Adipocyte (in vitro differentiated cells): ENCODE measurements at regions not wholly inside any gene's neighbourhood (a gene's known extent, or its start where the extent isn't known, plus 50 kb on each side); places are given as distances from the start of the nearest gene placed in this dataset.
"Not testable (repeated sequence)": the region's sequence is repeated elsewhere in the genome, so short reads cannot be mapped to it uniquely, and the experiment has no call there.

Experiments
- DNase-seq: peaks from one replicate; pipeline ENCODE4 v3.0.0-alpha.2; 2015; ENCODE audit warnings: low read depth
- H3K27me3 ChIP-seq: replicated peaks from 2 replicates; pipeline ENCODE4 v1.7.0; 2013; ENCODE audit warnings: mild to moderate bottlenecking, low read length, moderate library complexity; ENCODE audit not compliant: control insufficient read depth, insufficient read depth
- H3K36me3 ChIP-seq: 2 replicates; pipeline ENCODE4 v1.7.0; 2013; ENCODE audit warnings: low read length, mild to moderate bottlenecking, moderate library complexity; ENCODE audit not compliant: control insufficient read depth, insufficient read depth, severe bottlenecking
- H3K4me1 ChIP-seq: 2 replicates; pipeline ENCODE4 v1.7.0; 2013; ENCODE audit warnings: mild to moderate bottlenecking, low read length, moderate library complexity; ENCODE audit not compliant: control insufficient read depth, insufficient read depth
- H3K4me3 ChIP-seq: 2 replicates; pipeline ENCODE4 v1.7.0; 2013; ENCODE audit warnings: mild to moderate bottlenecking, low read length, moderate library complexity
- H3K9ac ChIP-seq: 2 replicates; pipeline ENCODE4 v1.7.0; 2013; ENCODE audit warnings: mild to moderate bottlenecking, low read length, moderate library complexity
- H3K9me3 ChIP-seq: 2 replicates; pipeline ENCODE4 v1.7.0; 2013; ENCODE audit warnings: mild to moderate bottlenecking, low read length, moderate library complexity; ENCODE audit not compliant: control insufficient read depth

DNA sequence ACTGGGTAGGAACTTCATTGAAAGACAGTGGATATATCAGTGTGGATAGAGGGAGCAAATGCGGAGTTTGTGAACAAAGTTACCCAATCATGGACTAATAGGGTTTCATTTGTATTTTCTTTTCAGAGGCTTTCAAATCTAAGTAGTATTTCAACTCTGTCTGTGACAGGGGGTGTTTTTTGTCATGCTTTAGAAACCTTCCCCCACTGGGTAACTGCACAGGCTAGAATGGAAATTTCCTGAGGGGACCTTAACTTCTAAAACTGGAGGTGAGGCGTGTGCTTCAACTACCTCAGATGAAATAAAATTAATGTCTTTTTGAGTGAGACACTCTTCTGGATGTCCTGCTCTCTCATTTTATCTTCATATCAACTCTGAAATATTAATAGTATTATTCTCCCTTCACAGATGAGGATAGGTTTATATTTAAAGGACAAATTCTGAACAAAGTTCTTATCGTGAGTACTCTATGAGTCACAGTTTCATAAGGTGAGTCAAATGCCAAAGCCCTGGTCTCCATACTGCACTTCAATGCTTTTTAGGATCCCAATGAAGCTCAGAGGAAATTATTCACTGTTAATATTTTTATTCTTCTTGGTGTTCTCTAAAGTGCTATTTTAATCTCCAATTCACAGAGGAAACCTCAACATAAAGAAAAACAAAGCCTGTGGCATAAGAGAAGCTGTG is 770.6 kb downstream of the CCSER2 start:
- no peaks in the 10 kb centered on the region for H3K9me3 ChIP-seq
- no peaks in the 10 kb centered on the region for H3K4me1 ChIP-seq
- DNase-seq = no peak

DNA sequence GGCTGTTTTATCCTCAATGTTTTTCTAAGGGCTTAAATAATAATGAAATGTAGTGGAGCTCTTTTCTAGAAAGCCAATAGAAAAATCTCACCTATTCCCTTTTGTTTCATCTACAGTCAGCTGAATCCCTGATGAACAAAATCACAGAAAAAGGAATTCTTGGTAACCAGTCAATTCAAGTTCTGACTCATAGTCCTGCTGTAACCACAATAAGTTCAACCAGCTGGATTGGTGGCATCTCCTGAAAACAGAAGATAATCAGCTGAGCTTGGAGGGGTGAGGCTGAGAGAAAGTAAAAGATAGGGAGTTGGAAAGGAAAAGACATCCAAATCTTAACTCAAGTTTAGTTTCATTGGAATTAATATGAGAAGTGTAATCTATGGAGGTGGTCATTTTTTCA is 772.1 kb downstream of the CCSER2 start:
- no peaks in the 10 kb centered on the region for H3K36me3 ChIP-seq
- no peaks in the 10 kb centered on the region for H3K27me3 ChIP-seq
- no peaks in the 10 kb centered on the region for H3K4me1 ChIP-seq
- H3K9me3 ChIP-seq = no peaks in the 10 kb centered on the region
- no peak overlapping the region for H3K9ac ChIP-seq
- H3K4me3 ChIP-seq = no peak overlapping the region
- no peak for DNase-seq

More for the DNA sequence above, 770.6 kb downstream of the CCSER2 start:
- Histone ChIP-seq H3K27me3 (no peaks in the 10 kb centered on the region), H3K4me3 (no peak overlapping the region), H3K9ac (no peak overlapping the region), H3K36me3 (no peaks in the 10 kb centered on the region)

DNA sequence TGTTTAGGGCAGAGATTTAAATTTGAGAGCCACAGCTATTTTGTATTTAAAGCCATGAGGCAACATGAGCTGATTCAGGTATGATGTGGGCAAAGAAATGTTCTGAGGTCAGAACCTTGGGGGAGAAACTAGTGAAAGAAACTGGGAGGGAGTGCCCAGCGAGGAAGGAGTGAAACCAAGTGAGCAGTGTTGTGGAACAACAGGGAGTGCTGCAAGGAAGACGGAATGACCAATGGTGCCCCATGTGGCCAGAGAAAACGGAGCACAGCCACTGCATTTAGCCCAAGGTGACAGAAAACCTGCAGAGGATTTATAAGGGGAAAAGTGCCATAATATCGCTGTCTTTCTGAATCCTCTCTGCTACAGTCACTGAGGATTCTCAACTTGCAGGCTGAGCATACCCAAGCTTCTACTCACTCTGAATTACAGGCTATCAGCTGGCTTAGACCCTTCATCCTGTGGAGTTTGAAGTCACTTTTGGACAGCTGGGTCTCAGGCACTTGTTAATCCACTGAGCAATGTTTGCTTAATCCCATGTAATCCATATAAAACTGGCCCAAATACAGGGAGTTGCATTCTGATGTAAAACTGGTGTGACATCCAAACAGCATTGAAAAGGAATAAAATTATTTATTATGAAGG is 777.3 kb downstream of the CCSER2 start:
- Histone ChIP-seq H3K4me3 (no peak overlapping the region), H3K27me3 (no peaks in the 10 kb centered on the region), H3K9ac (no peak overlapping the region), H3K9me3 (no peaks in the 10 kb centered on the region), H3K36me3 (no peaks in the 10 kb centered on the region), H3K4me1 (no peaks in the 10 kb centered on the region)
- no peak for DNase-seq

DNA sequence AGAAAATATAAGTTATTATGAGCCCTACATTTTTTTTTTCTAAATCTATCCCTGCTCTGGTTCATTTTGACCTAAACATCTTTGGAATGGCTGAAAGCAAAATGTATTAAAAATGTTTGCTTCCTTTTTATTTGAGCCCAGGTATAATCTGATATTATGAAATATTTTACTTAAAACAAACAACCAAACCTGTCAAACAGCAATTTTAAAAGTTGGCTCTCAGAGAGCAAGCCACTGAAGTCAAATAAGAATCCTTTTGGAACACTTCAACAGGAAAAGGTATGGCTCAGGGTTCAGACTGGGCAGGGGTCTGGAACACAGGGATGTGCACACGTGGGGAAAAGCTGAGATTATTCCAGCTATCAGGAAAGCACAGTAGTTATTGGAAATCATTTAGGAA is 782.9 kb downstream of the CCSER2 start:
- Histone ChIP-seq H3K9me3 (no peaks in the 10 kb centered on the region), H3K4me1 (no peaks in the 10 kb centered on the region), H3K27me3 (no peaks in the 10 kb centered on the region), H3K9ac (no peak overlapping the region), H3K4me3 (no peak overlapping the region), H3K36me3 (no peaks in the 10 kb centered on the region)
- DNase-seq = no peak

DNA sequence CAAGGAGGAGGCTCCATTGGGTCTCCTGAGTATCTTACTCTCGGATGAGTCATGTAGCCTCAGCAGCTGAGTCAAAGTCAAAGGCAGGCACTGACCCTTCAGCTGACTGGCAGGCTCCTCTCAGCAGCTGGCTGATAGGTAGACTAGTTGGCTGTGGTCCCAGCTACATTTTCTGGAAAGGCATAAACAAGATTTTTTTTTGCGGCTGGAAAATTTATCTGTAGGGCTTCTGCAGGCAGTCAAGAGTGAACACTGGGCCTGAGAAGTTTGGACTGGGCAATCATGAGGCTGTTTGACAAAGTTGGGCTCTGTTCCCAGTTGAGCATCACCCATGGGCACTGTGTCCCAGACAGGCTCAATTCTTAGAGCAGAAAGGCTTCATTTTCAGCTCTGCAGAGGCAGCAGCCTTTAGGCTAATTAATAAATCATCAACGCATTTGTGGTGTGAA is 796.2 kb downstream of the CCSER2 start:
- Histone ChIP-seq H3K27me3 (no peaks in the 10 kb centered on the region), H3K9ac (no peak overlapping the region), H3K36me3 (no peaks in the 10 kb centered on the region), H3K9me3 (no peaks in the 10 kb centered on the region), H3K4me1 (no peaks in the 10 kb centered on the region), H3K4me3 (no peak overlapping the region)
- DNase-seq = no peak

DNA sequence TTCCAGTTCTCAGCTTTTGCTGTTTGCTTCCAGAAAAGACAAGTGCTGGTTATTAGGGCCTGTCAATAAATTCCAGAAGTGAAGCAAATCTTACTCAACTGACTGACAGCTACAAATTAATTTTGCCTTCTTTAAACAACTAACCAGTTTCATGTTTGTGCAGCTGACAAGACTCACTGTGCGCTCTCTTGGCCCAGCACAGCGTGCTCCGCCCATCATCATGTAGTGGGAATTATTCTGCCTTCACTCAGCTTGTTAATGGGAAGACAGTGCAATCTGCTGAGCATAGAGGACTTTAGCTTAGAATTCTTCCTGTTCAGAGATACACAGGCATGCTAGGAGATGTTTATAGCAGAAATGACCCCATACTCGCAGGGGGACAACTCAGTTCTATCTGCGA is 808.9 kb downstream of the CCSER2 start:
- no peak for DNase-seq
- Histone ChIP-seq H3K36me3 (no peaks in the 10 kb centered on the region), H3K4me1 (no peaks in the 10 kb centered on the region), H3K4me3 (no peak overlapping the region), H3K27me3 (no peaks in the 10 kb centered on the region), H3K9ac (no peak overlapping the region), H3K9me3 (no peaks in the 10 kb centered on the region)

DNA sequence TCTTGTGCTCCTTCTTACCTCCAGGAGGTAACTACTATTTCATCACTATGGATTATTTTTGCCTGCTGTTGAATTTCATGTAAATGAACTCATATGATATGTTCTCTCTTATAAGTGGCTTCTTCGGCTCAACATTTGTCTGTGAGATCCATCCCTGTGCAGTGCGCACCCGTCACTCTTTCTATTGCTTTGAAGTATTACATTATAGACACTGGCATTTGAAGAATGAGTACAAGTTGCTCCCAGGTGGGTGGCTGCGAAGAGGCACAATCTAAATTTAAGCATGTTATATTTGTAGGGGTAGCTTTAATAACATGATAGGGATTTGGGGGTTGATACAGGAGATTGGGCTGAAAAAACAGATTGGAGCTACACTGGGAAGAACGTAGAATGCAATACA is 809.7 kb downstream of the CCSER2 start:
- H3K9me3 ChIP-seq = no peaks in the 10 kb centered on the region
- no peak overlapping the region for H3K9ac ChIP-seq
- H3K36me3 ChIP-seq = no peaks in the 10 kb centered on the region
- no peaks in the 10 kb centered on the region for H3K4me1 ChIP-seq
- no peak for DNase-seq
- no peak overlapping the region for H3K4me3 ChIP-seq
- H3K27me3 ChIP-seq = no peaks in the 10 kb centered on the region

DNA sequence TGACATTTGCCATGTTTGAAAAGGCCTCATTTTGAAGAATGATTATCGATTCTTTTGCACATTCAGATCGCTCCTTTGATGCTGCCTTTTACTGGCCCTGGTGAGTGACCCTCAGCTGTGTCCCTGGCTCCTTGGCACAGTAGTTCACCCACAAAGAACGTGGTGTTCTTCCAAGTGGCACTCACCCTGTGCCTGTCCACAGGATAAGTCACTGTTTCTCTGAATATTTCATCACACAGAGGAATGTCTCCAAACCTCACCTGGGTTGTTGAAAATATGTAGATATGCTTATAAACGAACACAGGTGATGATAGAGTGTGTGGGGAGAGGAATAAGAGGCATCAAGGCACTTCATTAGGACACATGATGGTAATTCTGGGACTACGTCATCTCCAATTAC is 810.7 kb downstream of the CCSER2 start:
- no peak for DNase-seq
- Histone ChIP-seq H3K27me3 (no peaks in the 10 kb centered on the region), H3K4me3 (no peak overlapping the region), H3K36me3 (no peaks in the 10 kb centered on the region), H3K4me1 (no peaks in the 10 kb centered on the region), H3K9ac (no peak overlapping the region), H3K9me3 (no peaks in the 10 kb centered on the region)

DNA sequence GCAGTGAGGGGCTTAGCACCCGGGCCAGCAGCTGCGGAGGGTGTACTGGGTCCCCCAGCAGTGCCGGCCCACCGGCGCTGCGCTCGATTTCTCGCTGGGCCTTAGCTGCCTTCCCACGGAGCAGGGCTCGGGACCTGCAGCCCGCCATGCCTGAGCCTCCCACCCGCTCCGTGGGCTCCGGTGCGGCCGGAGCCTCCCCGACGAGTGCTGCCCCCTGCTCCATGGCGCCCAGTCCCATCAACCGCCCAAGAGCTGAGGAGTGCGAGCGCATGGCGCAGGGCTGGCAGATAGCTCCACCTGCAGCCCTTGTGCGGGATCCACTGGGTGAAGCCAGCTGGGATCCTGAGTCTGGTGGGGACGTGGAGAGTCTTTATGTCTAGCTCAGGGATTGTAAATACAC is 813.1 kb downstream of the CCSER2 start:
- not testable (repeated sequence) for H3K4me1 ChIP-seq, DNase-seq, H3K27me3 ChIP-seq, H3K36me3 ChIP-seq, H3K4me3 ChIP-seq, H3K9ac ChIP-seq, H3K9me3 ChIP-seq

DNA sequence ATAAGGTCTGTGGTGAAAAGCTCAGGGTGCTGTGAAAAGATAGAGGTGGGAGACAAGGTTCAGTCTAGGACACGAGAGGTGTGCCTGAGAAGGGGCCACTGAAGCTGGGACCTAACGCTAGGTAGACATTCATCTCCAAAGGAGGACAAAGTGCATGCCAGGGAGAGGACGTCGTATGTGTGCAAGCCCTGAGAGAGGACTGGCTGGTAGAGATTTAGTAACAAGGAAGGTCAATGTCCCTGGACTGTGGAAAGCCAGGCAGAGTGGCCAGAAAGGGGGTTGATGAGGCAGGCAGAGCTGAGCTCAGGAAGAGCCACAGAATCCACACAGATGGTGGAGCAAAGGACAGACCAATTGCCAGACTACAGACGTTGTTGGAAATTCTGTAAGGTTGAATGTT is 817.6 kb downstream of the CCSER2 start:
- H3K4me3 ChIP-seq = no peak overlapping the region
- no peaks in the 10 kb centered on the region for H3K27me3 ChIP-seq
- no peaks in the 10 kb centered on the region for H3K4me1 ChIP-seq
- no peak overlapping the region for H3K9ac ChIP-seq
- H3K9me3 ChIP-seq = peaks cover 2% of the 10 kb centered on the region
- H3K36me3 ChIP-seq = no peaks in the 10 kb centered on the region
- no peak for DNase-seq

DNA sequence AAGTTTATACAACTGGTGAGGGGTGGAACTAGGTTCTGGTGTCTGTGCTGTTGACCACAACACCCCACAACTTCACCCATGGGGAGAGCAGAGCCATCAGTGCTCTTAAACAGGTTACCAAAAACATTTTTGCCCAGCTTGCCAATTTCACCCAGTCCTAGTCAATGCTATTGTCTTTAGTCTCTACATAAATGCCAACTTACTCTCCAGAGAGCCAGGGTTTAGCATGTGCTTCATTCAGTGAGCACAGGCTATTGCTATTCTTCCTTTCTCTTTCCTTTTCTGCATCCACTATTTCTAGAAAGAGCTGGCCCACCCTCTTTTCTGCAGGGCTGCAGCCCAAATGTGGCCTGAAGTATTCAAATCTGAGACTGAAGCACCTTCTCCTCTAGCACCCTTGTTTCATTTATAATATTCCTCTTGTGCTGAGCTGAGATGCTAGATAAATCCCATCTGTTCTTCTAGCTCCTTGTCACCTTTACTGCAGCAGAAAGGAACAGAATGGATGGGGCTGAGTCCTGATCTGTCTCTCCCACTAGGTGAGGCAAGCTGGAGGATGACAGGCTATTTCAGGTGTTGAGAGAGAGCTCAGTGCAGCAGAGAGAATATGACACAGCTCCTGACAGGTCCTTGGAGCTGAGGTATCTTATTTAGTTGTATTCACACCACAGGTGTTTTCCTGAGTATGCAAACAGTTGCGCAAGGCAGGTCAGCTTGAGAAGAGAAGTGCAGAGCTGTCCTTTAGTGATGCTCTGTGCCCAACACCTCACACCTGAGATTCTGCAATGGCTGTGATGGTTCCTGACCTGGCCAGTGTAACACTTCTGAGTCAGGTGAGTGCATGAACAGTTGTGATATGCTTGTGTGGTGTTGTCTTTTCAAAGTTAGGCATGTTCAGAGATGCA is 819.2 kb downstream of the CCSER2 start:
- no peak for DNase-seq
- no peaks in the 10 kb centered on the region for H3K36me3 ChIP-seq
- H3K9me3 ChIP-seq = peaks cover 2% of the 10 kb centered on the region
- no peaks in the 10 kb centered on the region for H3K4me1 ChIP-seq
- no peaks in the 10 kb centered on the region for H3K27me3 ChIP-seq
- no peak overlapping the region for H3K4me3 ChIP-seq
- no peak overlapping the region for H3K9ac ChIP-seq
